MG63 (cell line): ENCODE measurements at regions not wholly inside any gene's neighbourhood (a gene's known extent, or its start where the extent isn't known, plus 50 kb on each side); places are given as distances from the start of the nearest gene placed in this dataset.
"Not testable (repeated sequence)": the region's sequence is repeated elsewhere in the genome, so short reads cannot be mapped to it uniquely, and the experiment has no call there.

Experiments
- DNase-seq: peaks from one replicate; pipeline ENCODE4 v3.0.0-alpha.2; 2020
- H3K27me3 ChIP-seq: fragments of 250-450 bp; sonication (Bioruptor Pico); 2 replicates; pipeline ENCODE4 v1.5.1; 2020; ENCODE audit warnings: mild to moderate bottlenecking, moderate library complexity
- H3K36me3 ChIP-seq: fragments of 250-450 bp; sonication (Bioruptor Pico); 2 replicates; pipeline ENCODE4 v1.5.1; 2020; ENCODE audit warnings: mild to moderate bottlenecking, moderate library complexity
- H3K4me3 ChIP-seq: fragments of 250-450 bp; sonication (Bioruptor Pico); 2 replicates; pipeline ENCODE4 v1.5.1; 2020; ENCODE audit warnings: mild to moderate bottlenecking, moderate library complexity
- H3K9me3 ChIP-seq: fragments of 250-450 bp; sonication (Bioruptor Pico); 2 replicates; pipeline ENCODE4 v1.5.1; 2020; ENCODE audit warnings: mild to moderate bottlenecking, moderate library complexity

GRCh38 chr6:134763575-134763974 lies 186.3 kb downstream of the ALDH8A1 start:
- H3K4me3 ChIP-seq, H3K9me3 ChIP-seq, H3K36me3 ChIP-seq, DNase-seq, H3K27me3 ChIP-seq: not testable (repeated sequence)

DNA sequence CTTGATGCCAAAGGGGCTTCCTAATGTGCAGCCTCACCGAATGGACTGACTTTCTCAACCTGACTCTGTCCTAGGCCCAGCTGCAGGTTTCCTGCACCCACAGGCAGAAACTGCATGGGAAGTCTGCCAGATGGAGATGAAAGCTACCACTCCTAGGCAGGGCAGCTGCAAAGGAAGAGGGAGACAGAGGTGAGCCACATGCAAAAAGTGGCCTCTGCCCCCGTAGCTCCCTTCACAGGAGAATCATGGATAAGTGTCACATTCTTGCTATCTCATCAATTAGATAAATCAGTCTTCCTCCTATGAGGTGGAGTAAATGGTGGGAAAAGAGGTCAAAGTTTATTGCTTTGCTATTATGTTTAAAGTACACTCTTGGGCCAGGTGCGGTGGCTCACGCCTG lies 191.3 kb downstream of the ALDH8A1 start:
- Histone ChIP-seq H3K27me3 (no peaks in the 10 kb centered on the region), H3K4me3 (no peak overlapping the region), H3K36me3 (no peaks in the 10 kb centered on the region), H3K9me3 (no peaks in the 10 kb centered on the region)
- no peak for DNase-seq

GRCh38 chr6:134757911-134758361 lies 192.0 kb downstream of the ALDH8A1 start:
- DNase-seq, result peak; percentile 15
- H3K4me3 ChIP-seq, result no peak overlapping the region

GRCh38 chr6:134756374-134757025 lies 193.4 kb downstream of the ALDH8A1 start:
- Histone ChIP-seq H3K4me3 (no peak overlapping the region), H3K36me3 (no peaks in the 10 kb centered on the region), H3K27me3 (no peaks in the 10 kb centered on the region), H3K9me3 (no peaks in the 10 kb centered on the region)
- DNase-seq, result no peak

More at GRCh38 chr6:134757911-134758361, 192.0 kb downstream of the ALDH8A1 start:
- H3K27me3 ChIP-seq, result no peaks in the 10 kb centered on the region
- no peaks in the 10 kb centered on the region for H3K36me3 ChIP-seq
- H3K9me3 ChIP-seq, result no peaks in the 10 kb centered on the region

GRCh38 chr6:134754013-134754690 lies 195.7 kb downstream of the ALDH8A1 start:
- no peaks in the 10 kb centered on the region for H3K27me3 ChIP-seq

DNA sequence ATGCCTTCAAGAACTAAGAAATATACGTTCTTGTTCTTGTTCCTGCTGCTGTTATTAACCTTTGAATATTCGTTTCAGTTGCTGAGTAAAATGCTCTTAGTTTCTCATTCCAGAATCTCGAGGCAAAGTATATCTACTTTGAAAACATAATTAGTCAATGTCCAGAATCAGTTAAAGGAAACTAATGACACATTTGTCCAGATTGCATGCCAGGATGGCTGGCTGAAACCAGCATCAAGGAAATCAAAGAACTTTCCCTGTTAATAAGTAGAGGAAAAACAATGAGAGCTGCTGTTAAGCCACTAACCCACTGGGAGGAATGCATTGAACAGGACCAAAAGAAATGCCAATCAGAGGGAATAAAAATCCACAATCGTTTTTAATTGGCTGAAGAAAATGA lies 196.9 kb downstream of the ALDH8A1 start:
- H3K4me3 ChIP-seq, result no peak overlapping the region
- H3K27me3 ChIP-seq, result no peaks in the 10 kb centered on the region
- no peaks in the 10 kb centered on the region for H3K9me3 ChIP-seq
- no peaks in the 10 kb centered on the region for H3K36me3 ChIP-seq
- no peak for DNase-seq

More at GRCh38 chr6:134754013-134754690, 195.7 kb downstream of the ALDH8A1 start:
- Histone ChIP-seq H3K9me3 (no peaks in the 10 kb centered on the region), H3K36me3 (no peaks in the 10 kb centered on the region), H3K4me3 (no peak overlapping the region)
- DNase-seq, result no peak

- Histone ChIP-seq H3K27me3 (no peaks in the 10 kb centered on the region), H3K9me3 (no peaks in the 10 kb centered on the region)
These were observed 197.5 kb downstream of the ALDH8A1 start for GRCh38 chr6:134752445-134752844.

GRCh38 chr6:134750669-134751068 lies 199.2 kb downstream of the ALDH8A1 start:
- DNase-seq, result no peak
- Histone ChIP-seq H3K4me3 (no peak overlapping the region), H3K27me3 (peaks cover 8% of the 10 kb centered on the region), H3K36me3 (no peaks in the 10 kb centered on the region), H3K9me3 (no peaks in the 10 kb centered on the region)

More at GRCh38 chr6:134752445-134752844, 197.5 kb downstream of the ALDH8A1 start:
- Histone ChIP-seq H3K4me3 (no peak overlapping the region), H3K36me3 (no peaks in the 10 kb centered on the region)
- DNase-seq, result no peak

DNA sequence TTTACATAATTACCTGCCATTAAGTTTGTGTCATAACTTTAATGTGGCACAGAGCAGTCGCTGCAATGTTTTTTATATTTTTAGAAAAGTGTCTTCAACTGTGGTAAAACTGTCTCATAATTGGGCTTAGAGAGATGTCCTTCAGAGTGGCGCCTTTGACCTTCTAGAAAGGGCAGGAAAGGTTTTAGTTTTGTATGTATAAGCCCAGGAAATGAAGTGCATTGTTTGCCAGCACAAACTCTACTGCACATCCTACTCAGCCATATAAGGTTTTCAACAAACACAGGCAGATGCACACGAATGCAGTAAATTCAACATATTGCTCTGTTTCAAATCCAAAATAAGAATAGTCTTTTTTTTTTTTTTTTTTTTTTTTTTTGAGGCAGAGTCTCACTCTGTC lies 201.4 kb downstream of the ALDH8A1 start:
- Histone ChIP-seq H3K27me3 (peaks cover 16% of the 10 kb centered on the region), H3K4me3 (no peak overlapping the region), H3K9me3 (no peaks in the 10 kb centered on the region), H3K36me3 (no peaks in the 10 kb centered on the region)
- DNase-seq, result no peak

DNA sequence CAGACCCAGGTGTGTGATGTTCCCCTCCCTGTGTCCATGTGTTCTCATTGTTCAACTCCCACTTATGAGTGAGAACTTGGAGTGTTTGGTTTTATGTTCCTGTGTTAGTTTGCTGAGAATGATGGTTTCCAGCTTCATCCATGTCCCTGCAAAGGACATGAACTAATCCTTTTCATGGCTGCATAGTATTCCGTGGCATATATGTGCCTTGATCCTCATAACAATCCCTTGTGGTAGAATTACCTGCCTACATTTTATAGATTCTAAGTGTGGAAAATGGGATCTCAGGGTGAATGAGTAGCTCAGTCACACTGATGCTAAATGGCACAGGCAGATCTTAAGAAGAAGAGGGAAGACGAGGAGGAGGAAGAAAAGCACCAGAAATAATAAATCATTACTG lies 202.7 kb downstream of the ALDH8A1 start:
- DNase-seq, H3K9me3 ChIP-seq, H3K36me3 ChIP-seq, H3K4me3 ChIP-seq: not testable (repeated sequence)
- H3K27me3 ChIP-seq, result peaks cover 21% of the 10 kb centered on the region

- DNase-seq, result no peak
- H3K36me3 ChIP-seq, result no peaks in the 10 kb centered on the region
- no peaks in the 10 kb centered on the region for H3K9me3 ChIP-seq
- H3K4me3 ChIP-seq, result no peak overlapping the region
- H3K27me3 ChIP-seq, result peaks cover 21% of the 10 kb centered on the region
These were observed 203.8 kb downstream of the ALDH8A1 start for GRCh38 chr6:134746140-134746539.

DNA sequence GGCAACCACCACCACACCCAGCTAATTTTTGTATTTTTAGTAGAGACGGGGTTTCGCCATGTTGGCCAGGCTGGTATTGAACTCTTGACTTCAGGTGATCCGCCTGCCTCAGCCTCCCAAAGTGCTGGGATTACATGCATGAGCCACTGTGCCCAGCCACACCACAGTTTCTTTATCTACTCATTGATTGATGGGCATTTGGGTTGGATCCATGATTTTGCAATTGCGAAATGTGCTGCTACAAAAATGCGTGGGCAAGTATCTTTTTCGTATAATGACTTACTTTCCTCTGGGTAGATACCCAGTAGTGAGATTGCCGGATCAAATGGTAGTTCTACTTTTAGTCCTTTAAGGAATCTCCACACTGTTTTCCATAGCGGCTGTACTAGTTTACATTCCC lies 204.7 kb downstream of the ALDH8A1 start:
- not testable (repeated sequence) for H3K4me3 ChIP-seq, H3K9me3 ChIP-seq, DNase-seq, H3K36me3 ChIP-seq
- H3K27me3 ChIP-seq, result peaks cover 21% of the 10 kb centered on the region

- no peak for DNase-seq
- Histone ChIP-seq H3K9me3 (no peaks in the 10 kb centered on the region), H3K4me3 (no peak overlapping the region), H3K36me3 (no peaks in the 10 kb centered on the region), H3K27me3 (peaks cover 21% of the 10 kb centered on the region)
These were observed 205.6 kb downstream of the ALDH8A1 start for GRCh38 chr6:134744301-134744700.

GRCh38 chr6:134741200-134741536 lies 208.7 kb downstream of the ALDH8A1 start:
- peaks cover 19% of the 10 kb centered on the region for H3K27me3 ChIP-seq
- H3K4me3 ChIP-seq, result no peak overlapping the region
- H3K36me3 ChIP-seq, result no peaks in the 10 kb centered on the region
- no peak for DNase-seq
- H3K9me3 ChIP-seq, result no peaks in the 10 kb centered on the region

- Histone ChIP-seq H3K4me3 (no peak overlapping the region), H3K36me3 (no peaks in the 10 kb centered on the region), H3K27me3 (peaks cover 16% of the 10 kb centered on the region), H3K9me3 (no peaks in the 10 kb centered on the region)
- no peak for DNase-seq
These were observed 209.3 kb downstream of the ALDH8A1 start for GRCh38 chr6:134740473-134741199.

GRCh38 chr6:134740027-134740373 lies 209.9 kb downstream of the ALDH8A1 start:
- peaks cover 16% of the 10 kb centered on the region for H3K27me3 ChIP-seq
- DNase-seq, result no peak
- no peaks in the 10 kb centered on the region for H3K36me3 ChIP-seq
- no peaks in the 10 kb centered on the region for H3K9me3 ChIP-seq
- no peak overlapping the region for H3K4me3 ChIP-seq

DNA sequence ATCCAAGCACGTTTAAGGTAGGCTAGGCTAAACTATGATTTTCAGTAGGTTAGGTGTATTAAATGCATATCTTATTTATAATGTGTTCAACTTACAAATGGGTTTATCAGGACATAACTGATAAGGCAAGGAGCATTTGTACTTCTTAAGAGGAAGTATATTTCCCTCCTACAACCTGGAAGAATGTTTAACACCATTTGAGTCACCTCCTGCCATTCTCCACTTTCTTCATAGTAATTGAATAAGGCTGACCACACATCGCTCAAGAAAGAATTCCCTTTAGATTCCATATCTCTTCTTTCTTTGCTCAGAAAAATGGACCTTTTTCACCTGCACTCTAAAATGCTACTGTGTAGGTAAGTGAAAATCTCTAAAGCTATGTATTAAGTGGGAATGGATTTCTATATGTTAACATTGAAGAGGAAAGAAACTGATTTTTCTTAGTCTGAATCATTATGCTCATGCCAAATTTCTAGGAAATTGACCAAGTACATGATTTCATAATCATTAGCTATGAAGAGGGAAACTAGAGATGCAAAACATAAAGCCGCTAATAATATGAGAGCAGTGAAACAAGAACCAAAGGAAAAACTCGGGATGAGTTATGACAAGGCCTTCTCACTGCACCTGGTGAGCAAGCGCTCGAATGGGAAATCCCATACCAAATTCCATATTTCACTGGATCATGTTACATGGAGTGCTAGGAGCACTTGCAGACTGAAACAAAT lies 210.4 kb downstream of the ALDH8A1 start:
- DNase-seq, result no peak
- Histone ChIP-seq H3K27me3 (peaks cover 14% of the 10 kb centered on the region), H3K4me3 (no peak overlapping the region), H3K36me3 (no peaks in the 10 kb centered on the region), H3K9me3 (no peaks in the 10 kb centered on the region)
